ENCODE measurements at regions not wholly inside any gene's neighbourhood (a gene's known extent, or its start where the extent isn't known, plus 50 kb on each side); places are given as distances from the start of the nearest gene placed in this dataset.

GRCh38 chr4:74548561-74548960 lies 103.6 kb downstream of the AREG start:
- no peaks in the 10 kb centered on the region for H3K4me1 ChIP-seq (ENCODE audit: control insufficient read depth, insufficient read depth, low read length)
- no peaks in the 10 kb centered on the region for H3K9me3 ChIP-seq (ENCODE audit: control insufficient read depth, insufficient read depth, low read depth, low read length)
- ChIA-PET CTCF (no interaction called here), POLR2A (no interaction called here)
- H3K4me3 ChIP-seq (ENCODE audit: low read depth, low read length), result no peak overlapping the region
- no peak for TF ChIP-seq ZBTB20 (tag by site-specific recombination; IDR thresholded peaks at IDR 0.05)
- no peak for TF ChIP-seq REST (tag by site-specific recombination; IDR thresholded peaks at IDR 0.05)
- TF ChIP-seq ZNF175 (tag by site-specific recombination; IDR thresholded peaks at IDR 0.05), result no peak
- TF ChIP-seq ZNF404 (tag by site-specific recombination; IDR thresholded peaks at IDR 0.05), result no peak
- H3K27ac ChIP-seq (ENCODE audit: extremely low read depth, low read depth, low read length), result no peak overlapping the region
- no peaks in the 10 kb centered on the region for H3K36me3 ChIP-seq (ENCODE audit: control insufficient read depth in 2 of 2, insufficient read depth in 1 of 2, low read length in 2 of 2)

- no peaks in the 10 kb centered on the region for H3K9me3 ChIP-seq (ENCODE audit: control insufficient read depth, insufficient read depth, low read depth, low read length)
- ChIA-PET POLR2A (no interaction called here), CTCF (interaction anchor here (0.6 to 1.7 kb wide), 2 partner anchors 13 to 126 kb away, joined by 3 to 5 read pairs; no protein-coding TSS in a partner anchor)
- TF ChIP-seq ZBTB49 (tag by site-specific recombination; IDR thresholded peaks at IDR 0.05; ENCODE audit: low read depth), result no peak
- no peak for TF ChIP-seq ZNF776 (tag by site-specific recombination; IDR thresholded peaks at IDR 0.05; ENCODE audit: borderline replicate concordance)
- TF ChIP-seq INSM2 (tag by site-specific recombination; IDR thresholded peaks at IDR 0.05), result no peak
- no peak for TF ChIP-seq YY1 (tag by site-specific recombination; IDR thresholded peaks at IDR 0.05)
- TF ChIP-seq ZNF350 (tag by site-specific recombination; IDR thresholded peaks at IDR 0.05), result no peak
- TF ChIP-seq GFI1B (tag by site-specific recombination; IDR thresholded peaks at IDR 0.05), result no peak
- TF ChIP-seq ZNF24 (tag by site-specific recombination; IDR thresholded peaks at IDR 0.05), result no peak
- no peak for TF ChIP-seq OVOL3 (tag by site-specific recombination; IDR thresholded peaks at IDR 0.05)
- TF ChIP-seq PRDM10 (tag by site-specific recombination; IDR thresholded peaks at IDR 0.05), result no peak
- TF ChIP-seq ZNF398 (tag by site-specific recombination; IDR thresholded peaks at IDR 0.05), result no peak
- no peak for TF ChIP-seq ZNF596 (tag by site-specific recombination; IDR thresholded peaks at IDR 0.05)
- no peak for TF ChIP-seq ZNF521 (tag by site-specific recombination; IDR thresholded peaks at IDR 0.05)
- H3K4me1 ChIP-seq (ENCODE audit: control insufficient read depth, insufficient read depth, low read length), result no peaks in the 10 kb centered on the region
- H3K4me3 ChIP-seq (ENCODE audit: low read depth, low read length), result no peak overlapping the region
- H3K36me3 ChIP-seq (ENCODE audit: control insufficient read depth in 2 of 2, insufficient read depth in 1 of 2, low read length in 2 of 2), result no peaks in the 10 kb centered on the region
- H3K27ac ChIP-seq (ENCODE audit: extremely low read depth, low read depth, low read length), result no peak overlapping the region
Measured at GRCh38 chr4:74549936-74550335, 105.0 kb downstream of the AREG start.
